ENCODE measurements at regions not wholly inside any gene's neighbourhood (a gene's known extent, or its start where the extent isn't known, plus 50 kb on each side); places are given as distances from the start of the nearest gene placed in this dataset.
"Not testable (repeated sequence)": the region's sequence is repeated elsewhere in the genome, so short reads cannot be mapped to it uniquely, and the experiment has no call there.

GRCh38 chr2:204143216-204144014, 206.9 kb downstream of the ICOS start:
- DNase-seq (ENCODE audit: low read depth in 2 of 2) = no peak

- DNase-seq (ENCODE audit: low read depth in 2 of 2) = no peak
Observed at GRCh38 chr2:204144492-204144891, 207.9 kb downstream of the ICOS start.

- DNase-seq (ENCODE audit: low read depth in 2 of 2) = peak; percentile 59 to 68
Observed at GRCh38 chr2:204145263-204145751, 208.7 kb downstream of the ICOS start.

GRCh38 chr2:204145791-204146190, 209.2 kb downstream of the ICOS start:
- DNase-seq (ENCODE audit: low read depth in 2 of 2) = no peak

GRCh38 chr2:204147040-204147439, 210.5 kb downstream of the ICOS start:
- DNase-seq (ENCODE audit: low read depth in 2 of 2) = not testable (repeated sequence)

GRCh38 chr2:204150721-204151120, 214.2 kb downstream of the ICOS start:
- no peak for DNase-seq (ENCODE audit: low read depth in 2 of 2)

- no peak for DNase-seq (ENCODE audit: low read depth in 2 of 2)
Observed at GRCh38 chr2:204152616-204153015, 216.1 kb downstream of the ICOS start.

GRCh38 chr2:204154863-204155262, 218.3 kb downstream of the ICOS start:
- DNase-seq (ENCODE audit: low read depth in 2 of 2) = no peak

- DNase-seq (ENCODE audit: low read depth in 2 of 2) = no peak
Observed at GRCh38 chr2:204156456-204156855, 219.9 kb downstream of the ICOS start.

- no peak for DNase-seq (ENCODE audit: low read depth in 2 of 2)
Observed at GRCh38 chr2:204157684-204158083, 221.1 kb downstream of the ICOS start.

- DNase-seq (ENCODE audit: low read depth in 2 of 2) = no peak
Observed at GRCh38 chr2:204159526-204159925, 223.0 kb downstream of the ICOS start.

- DNase-seq (ENCODE audit: low read depth in 2 of 2) = no peak
Observed at GRCh38 chr2:204160989-204161388, 224.4 kb downstream of the ICOS start.

- DNase-seq (ENCODE audit: low read depth in 2 of 2) = no peak
Observed at GRCh38 chr2:204161886-204162285, 225.3 kb downstream of the ICOS start.

- no peak for DNase-seq (ENCODE audit: low read depth in 2 of 2)
Observed at GRCh38 chr2:204166961-204167360, 230.4 kb downstream of the ICOS start.

- DNase-seq (ENCODE audit: low read depth in 2 of 2) = not testable (repeated sequence)
Observed at GRCh38 chr2:204167670-204168069, 231.1 kb downstream of the ICOS start.

- no peak for DNase-seq (ENCODE audit: low read depth in 2 of 2)
Observed at GRCh38 chr2:204170411-204170810, 233.8 kb downstream of the ICOS start.

- DNase-seq (ENCODE audit: low read depth in 2 of 2) = no peak
Observed at GRCh38 chr2:204171432-204172144, 235.0 kb downstream of the ICOS start.

GRCh38 chr2:204172145-204172600, 235.6 kb downstream of the ICOS start:
- no peak for DNase-seq (ENCODE audit: low read depth in 2 of 2)

GRCh38 chr2:204174034-204174433, 237.5 kb downstream of the ICOS start:
- DNase-seq (ENCODE audit: low read depth in 2 of 2) = no peak

GRCh38 chr2:204175552-204176271, 239.1 kb downstream of the ICOS start:
- no peak for DNase-seq (ENCODE audit: low read depth in 2 of 2)

GRCh38 chr2:204176306-204176705, 239.7 kb downstream of the ICOS start:
- DNase-seq (ENCODE audit: low read depth in 2 of 2) = no peak

Data from stimulated activated CD8-positive, alpha-beta memory T cell treated with anti-CD3 and anti-CD28 coated beads, Interleukin-2, amount 100 ng/mL, for 48 hours (primary cell).